Bronchial epithelial cell (primary cell): ENCODE measurements at regions not wholly inside any gene's neighbourhood (a gene's known extent, or its start where the extent isn't known, plus 50 kb on each side); places are given as distances from the start of the nearest gene placed in this dataset.

Experiments
- DNase-seq: peaks from one replicate; pipeline ENCODE4 v3.0.0-alpha.2; 2010; ENCODE audit warnings: low read depth
- FAIRE-seq: peaks from 2 replicates; lab custom pipeline; 2011; peaks lifted over from hg19 to GRCh38; lab: Jason Lieb, UNC
- H3K27me3 ChIP-seq: 2 replicates; pipeline ENCODE4 v1.5.1; 2011; ENCODE audit warnings: low read length; ENCODE audit not compliant: control insufficient read depth, insufficient read depth
- H3K36me3 ChIP-seq: 2 replicates; pipeline ENCODE4 v1.5.1; 2011; ENCODE audit warnings: low read length; ENCODE audit not compliant: control insufficient read depth, insufficient read depth
- H3K4me3 ChIP-seq: 2 replicates; pipeline ENCODE4 v1.5.1; 2011; ENCODE audit warnings: mild to moderate bottlenecking, low read depth, low read length, control low read depth
- CTCF ChIP-seq: IDR thresholded peaks from 2 replicates; pipeline ENCODE4 v1.5.1; 2011; ENCODE audit warnings: mild to moderate bottlenecking, moderate library complexity, low read length, control low read depth, inconsistent platforms; ENCODE audit not compliant: insufficient read depth, severe bottlenecking

- DNase-seq (no peak), FAIRE-seq (no peak)
- no peak overlapping the region for H3K4me3 ChIP-seq
- no peaks in the 10 kb centered on the region for H3K27me3 ChIP-seq
- H3K36me3 ChIP-seq = no peaks in the 10 kb centered on the region
- TF ChIP-seq CTCF = no peak
Observed at GRCh38 chr4:30879855-30880598, 159.9 kb downstream of the PCDH7 start.

- no peaks in the 10 kb centered on the region for H3K36me3 ChIP-seq
- no peak for DNase-seq
- H3K4me3 ChIP-seq = no peak overlapping the region
- TF ChIP-seq CTCF = no peak
- no peak for FAIRE-seq
- no peaks in the 10 kb centered on the region for H3K27me3 ChIP-seq
Observed at GRCh38 chr4:30881985-30882384, 161.8 kb downstream of the PCDH7 start.

GRCh38 chr4:30882443-30882842, 162.3 kb downstream of the PCDH7 start:
- no peak for TF ChIP-seq CTCF
- no peak for DNase-seq
- Histone ChIP-seq H3K36me3 (no peaks in the 10 kb centered on the region), H3K4me3 (no peak overlapping the region), H3K27me3 (no peaks in the 10 kb centered on the region)
- FAIRE-seq = no peak

GRCh38 chr4:30882995-30883675, 163.0 kb downstream of the PCDH7 start:
- no peak for FAIRE-seq
- no peaks in the 10 kb centered on the region for H3K36me3 ChIP-seq
- no peak for DNase-seq
- no peak for TF ChIP-seq CTCF
- H3K4me3 ChIP-seq = no peak overlapping the region
- H3K27me3 ChIP-seq = no peaks in the 10 kb centered on the region

GRCh38 chr4:30901461-30902451, 181.6 kb downstream of the PCDH7 start:
- Histone ChIP-seq H3K36me3 (no peaks in the 10 kb centered on the region), H3K4me3 (no peak overlapping the region), H3K27me3 (no peaks in the 10 kb centered on the region)
- FAIRE-seq = no peak
- no peak for TF ChIP-seq CTCF
- no peak for DNase-seq
